Heart left ventricle (tissue), 16 donors: ENCODE measurements at regions not wholly inside any gene's neighbourhood (a gene's known extent, or its start where the extent isn't known, plus 50 kb on each side); places are given as distances from the start of the nearest gene placed in this dataset.

Experiments
- ATAC-seq, 4 donors: fragments of 200-7000 bp; cut with Tn5 transposase; one replicate each; pipeline ENCODE4 v1.9.1; 2020 to 2022; ENCODE audit warnings: moderate library complexity in 4 of 4, mild to moderate bottlenecking in 3 of 4, moderate number of reproducible peaks in 1 of 4
- DNase-seq, 5 donors: peaks; one replicate each; pipeline ENCODE4 v3.0.0-alpha.2; 2020
- H3K27ac ChIP-seq, 12 donors: fragments of 200-600 bp; sonication (generic) in 4 of 12; one replicate each; pipeline versions ENCODE4 v1.5.0 to v1.8.0; 2016 to 2022; ENCODE audit warnings: mild to moderate bottlenecking in 2 of 12
- H3K27me3 ChIP-seq, 9 donors: fragments of 200-600 bp; sonication (generic) in 2 of 9; one replicate each; pipeline versions ENCODE4 v1.5.1 to v1.8.0; 2016 to 2022; ENCODE audit warnings: mild to moderate bottlenecking in 3 of 9
- H3K36me3 ChIP-seq, 9 donors: fragments of 200-600 bp; sonication (generic) in 2 of 9; one replicate each; pipeline versions ENCODE4 v1.5.0 to v1.8.0; 2018 to 2022; ENCODE audit warnings: mild to moderate bottlenecking in 2 of 9
- H3K4me1 ChIP-seq, 12 donors: fragments of 200-600 bp; sonication (generic) in 4 of 12; one replicate each; pipeline versions ENCODE4 v1.5.0 to v1.8.0; 2016 to 2022; ENCODE audit warnings: mild to moderate bottlenecking in 3 of 12
- H3K4me3 ChIP-seq, 12 donors: fragments of 200-600 bp; sonication (generic) in 4 of 12; one replicate each; pipeline versions ENCODE4 v1.5.0 to v1.8.0; 2017 to 2022; ENCODE audit warnings: mild to moderate bottlenecking in 9 of 12, moderate library complexity in 4 of 12
- H3K9me3 ChIP-seq, 12 donors: fragments of 200-600 bp; sonication (generic) in 4 of 12; one replicate each; pipeline versions ENCODE4 v1.5.0 to v1.8.0; 2016 to 2022; ENCODE audit warnings: mild to moderate bottlenecking in 1 of 12
- CTCF ChIP-seq, 12 donors: fragments of 200-600 bp; sonication (generic) in 4 of 12; IDR thresholded peaks; one replicate each; pipeline versions ENCODE4 v1.5.0 to v1.8.0; 2018 to 2022; ENCODE audit warnings: antibody characterized with exemption in 12 of 12, mild to moderate bottlenecking in 5 of 12
- POLR2A ChIP-seq, 2 donors: fragments of 450-650 bp; IDR thresholded peaks; one replicate each; pipeline ENCODE4 v1.6.1; 2017; ENCODE audit warnings: antibody characterized with exemption in 2 of 2, mild to moderate bottlenecking in 2 of 2, moderate library complexity in 2 of 2
- WGBS, 4 donors: extraction: QIAGEN DNeasy Blood & Tissue Kit in 2 of 4; methylation state at CpG; one replicate each; pipeline versions ENCODE4 v1.1.5 to v1.1.7; 2013 to 2018; 5-methylcytosine and 5-hydroxymethylcytosine counted together
- intact Hi-C, 10 donors: fragments of 100-400 bp; cut with DNase I; formaldehyde crosslinking; loops; one replicate each; pipeline versions ENCODE4 v1.11.1 to v1.14.2; 2022
- donor health status: ischemic (EF 13 %, LVEDD 7.1; RV severe dilation, severe dysfunction).
- donor health status: healthy with polysubstance abuse.
- donor health status: DM: no; HTN: yes; CAD: no.
- donor health status: DM: no; HTN: no; CAD: no.
- donor health status: ischemic (EF 25% LVEDD 6.9; RV normal size, moderate dysfunction).
- donor health status: ischemic (EF 25% LVEDD 5.7; RV mildly dilated, moderate dysfunction).
- donor health status: healthy.
- donor health status: DM: yes; HTN: yes; CAD: no.
- donor health status: ischemic (EF 35%, LVEDD 5.7; RV mildly dilated, moderate dysfunction).
- donor health status: nonischemic (EF 11% LVEDD 7.7; RV severe dilation, severe dysfunction).
- donor health status: DM: yes; HTN: yes; CAD: no.
- donor health status: PGD.
- donor health status: ischemic (EF 29% LVEDD 5.4; RV normal size, mild dysfunction).
- donor health status: nonischemic (EF 23%, LVEDD 6.1; RV moderate dilation, normal function).

DNA sequence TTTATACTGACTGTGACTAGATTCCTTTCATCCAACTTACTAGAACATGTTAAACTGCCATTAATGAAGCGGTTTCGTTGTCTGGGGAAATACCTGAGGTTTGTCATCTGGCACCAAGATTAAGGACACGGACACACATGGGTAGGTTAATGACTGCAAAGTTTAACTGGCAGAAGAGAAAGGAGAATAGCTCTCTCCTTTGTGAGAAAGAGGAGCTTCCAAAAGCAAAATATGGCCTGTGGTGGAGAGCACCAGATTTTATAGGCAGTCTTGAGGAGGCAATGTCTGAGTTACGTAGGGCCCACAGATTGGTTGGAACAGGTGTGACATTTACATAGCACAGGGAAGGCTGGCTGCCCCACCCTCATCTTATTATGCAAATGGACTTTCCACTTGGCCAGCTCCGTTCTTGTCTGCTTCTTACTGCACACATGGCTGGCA is 1193.0 kb upstream of the CELF2 start:
- Histone ChIP-seq H3K27me3 (no peaks in the 10 kb centered on the region), H3K9me3 (no peaks in the 10 kb centered on the region), H3K27ac (no peak overlapping the region), H3K4me3 (no peak overlapping the region), H3K4me1 (no peaks in the 10 kb centered on the region), H3K36me3 (no peaks in the 10 kb centered on the region)
- ATAC-seq (no peak), DNase-seq (no peak)
- WGBS, 4 donors = 85 to 91% (median 88%) methylated on average over 5 of the region's 5 CpGs
- intact Hi-C loops = no loop called here
- no peak for TF ChIP-seq POLR2A (IDR thresholded peaks at IDR 0.05)
- TF ChIP-seq CTCF (IDR thresholded peaks at IDR 0.05) = no peak

DNA sequence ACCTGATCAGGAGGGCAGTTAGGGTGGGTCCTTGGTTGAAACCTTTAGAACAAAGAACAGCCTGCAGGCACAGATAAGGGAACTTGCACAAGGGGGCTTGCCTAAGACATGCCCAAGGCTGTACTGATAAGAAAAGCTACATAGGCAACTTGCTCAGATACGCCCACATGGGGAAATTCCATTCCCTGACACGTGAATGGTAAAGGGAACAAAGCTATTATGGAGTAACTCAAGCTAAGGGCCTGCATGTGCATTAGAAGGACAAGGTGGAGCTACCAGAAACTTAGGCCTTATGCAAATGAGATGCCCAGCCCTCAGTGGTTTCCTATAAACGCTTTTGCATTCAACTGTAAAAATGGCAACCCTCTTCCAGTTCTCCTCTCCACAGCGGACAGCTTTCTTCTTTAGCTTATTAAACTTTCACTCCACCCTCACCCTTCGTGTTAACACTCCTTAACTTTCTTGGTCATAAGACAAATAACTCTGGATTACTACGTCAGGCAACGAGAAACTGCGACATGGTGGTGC is 1192.1 kb upstream of the CELF2 start:
- H3K4me3 ChIP-seq = no peak overlapping the region
- H3K4me1 ChIP-seq = no peaks in the 10 kb centered on the region
- DNase-seq (no peak), ATAC-seq (no peak)
- no peaks in the 10 kb centered on the region for H3K36me3 ChIP-seq
- intact Hi-C loops = no loop called here
- no peaks in the 10 kb centered on the region for H3K27me3 ChIP-seq
- H3K9me3 ChIP-seq = no peaks in the 10 kb centered on the region
- 82 to 85% (median 83%) methylated on average over 8 of the region's 8 CpGs for WGBS, 4 donors
- TF ChIP-seq CTCF (IDR thresholded peaks at IDR 0.05) = no peak
- no peak for TF ChIP-seq POLR2A (IDR thresholded peaks at IDR 0.05)
- H3K27ac ChIP-seq = no peak overlapping the region

GRCh38 chr10:9828110-9828509 is 1189.6 kb upstream of the CELF2 start:
- Histone ChIP-seq H3K36me3 (no peaks in the 10 kb centered on the region), H3K4me3 (no peak overlapping the region), H3K9me3 (no peaks in the 10 kb centered on the region), H3K4me1 (no peaks in the 10 kb centered on the region), H3K27me3 (no peaks in the 10 kb centered on the region), H3K27ac (no peak overlapping the region)
- intact Hi-C loops = no loop called here
- DNase-seq = no peak
- TF ChIP-seq POLR2A (IDR thresholded peaks at IDR 0.05) = no peak
- TF ChIP-seq CTCF (IDR thresholded peaks at IDR 0.05) = no peak
- WGBS, 4 donors = 72 to 80% (median 79%) methylated on average over 4 of the region's 4 CpGs
- ATAC-seq = no peak

GRCh38 chr10:9833942-9834341 is 1183.7 kb upstream of the CELF2 start:
- TF ChIP-seq POLR2A (IDR thresholded peaks at IDR 0.05) = no peak
- Histone ChIP-seq H3K27me3 (no peaks in the 10 kb centered on the region), H3K27ac (no peak overlapping the region), H3K4me1 (no peaks in the 10 kb centered on the region), H3K36me3 (no peaks in the 10 kb centered on the region), H3K4me3 (no peak overlapping the region), H3K9me3 (peaks cover 0 to 13% (median 0%) of the 10 kb centered on the region in 12 donors)
- WGBS, 4 donors = 56 to 70% (median 64%) methylated on average over 3 of the region's 3 CpGs
- ATAC-seq (no peak), DNase-seq (no peak)
- intact Hi-C loops = no loop called here

DNA sequence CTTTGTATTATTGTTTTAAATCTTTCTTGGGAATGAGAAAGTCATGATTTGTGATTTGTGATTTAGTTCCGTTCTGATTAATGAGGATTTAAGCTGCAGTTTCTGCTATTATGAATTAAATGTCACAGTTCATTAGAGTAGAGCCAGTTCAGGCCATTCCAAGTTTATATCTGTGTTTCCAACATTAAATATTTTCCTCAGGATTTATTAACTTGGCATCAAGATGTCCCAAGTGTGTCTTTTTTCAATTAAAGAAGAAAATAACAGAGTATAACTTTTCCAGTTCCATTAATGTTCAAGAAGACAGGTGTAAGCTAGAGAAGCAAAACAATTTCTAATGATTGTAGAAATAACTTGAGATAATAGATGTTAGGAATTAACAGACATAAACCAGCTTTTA is 1183.2 kb upstream of the CELF2 start:
- H3K27me3 ChIP-seq = no peaks in the 10 kb centered on the region
- 66 to 81% (median 71%) methylated on average over 1 of the region's 1 CpG for WGBS, 4 donors

More for the DNA sequence above, 1183.2 kb upstream of the CELF2 start:
- intact Hi-C loops = no loop called here
- Histone ChIP-seq H3K36me3 (no peaks in the 10 kb centered on the region), H3K4me1 (no peaks in the 10 kb centered on the region), H3K4me3 (no peak overlapping the region), H3K9me3 (peaks cover 0 to 18% (median 0%) of the 10 kb centered on the region in 12 donors), H3K27ac (no peak overlapping the region)
- no peak for TF ChIP-seq POLR2A (IDR thresholded peaks at IDR 0.05)
- TF ChIP-seq CTCF (IDR thresholded peaks at IDR 0.05) = no peak
- ATAC-seq (no peak), DNase-seq (no peak)
